Left lung (tissue), 4 donors: ENCODE measurements at regions not wholly inside any gene's neighbourhood (a gene's known extent, or its start where the extent isn't known, plus 50 kb on each side); places are given as distances from the start of the nearest gene placed in this dataset.
A peak's percentile ranks its signal among the peaks of the same experiment; 100 is the strongest.

ENCODE experiments used
- ATAC-seq: fragments of 200-7000 bp; cut with Tn5 transposase; one replicate; pipeline ENCODE4 v1.9.1; 2020; ENCODE audit warnings: moderate library complexity
- DNase-seq, 4 donors: peaks; one replicate each; pipeline ENCODE4 v3.0.0-alpha.2; 2013 to 2020
- H3K27ac ChIP-seq, 2 donors: fragments of 200-600 bp; sonication (generic) in 1 of 2; one replicate each; pipeline versions ENCODE4 v1.5.0 to v1.8.0; 2020 to 2021
- H3K27me3 ChIP-seq, 2 donors: fragments of 200-600 bp; sonication (generic) in 1 of 2; one replicate each; pipeline versions ENCODE4 v1.5.0 to v1.8.0; 2020 to 2021
- H3K36me3 ChIP-seq, 2 donors: fragments of 200-600 bp; sonication (generic) in 1 of 2; one replicate each; pipeline versions ENCODE4 v1.5.0 to v1.8.0; 2020 to 2021
- H3K4me1 ChIP-seq, 2 donors: fragments of 200-600 bp; one replicate each; pipeline ENCODE4 v1.8.0; 2021
- H3K4me3 ChIP-seq, 2 donors: fragments of 200-600 bp; sonication (generic) in 1 of 2; one replicate each; pipeline versions ENCODE4 v1.5.0 to v1.8.0; 2020 to 2021; ENCODE audit warnings: mild to moderate bottlenecking in 1 of 2
- H3K9me3 ChIP-seq, 2 donors: fragments of 200-600 bp; sonication (generic) in 1 of 2; one replicate each; pipeline versions ENCODE4 v1.5.0 to v1.8.0; 2020 to 2021
- CTCF ChIP-seq, 2 donors: fragments of 200-600 bp; sonication (generic) in 1 of 2; IDR thresholded peaks; one replicate each; pipeline versions ENCODE4 v1.5.0 to v1.8.0; 2021; ENCODE audit warnings: antibody characterized with exemption in 2 of 2
- intact Hi-C, 2 donors: fragments of 100-400 bp; cut with DNase I; formaldehyde crosslinking; loops; one replicate each; pipeline versions ENCODE4 v1.11.2 to v1.14.2; 2022
- donor health status: DM: no; HTN: yes; CAD: no.
- donor health status: DM: no; HTN: no; CAD: no.

- Histone ChIP-seq H3K9me3 (no peaks in the 10 kb centered on the region), H3K27me3 (no peaks in the 10 kb centered on the region), H3K27ac (no peak overlapping the region), H3K4me3 (no peak overlapping the region), H3K4me1 (peaks cover 0 to 6% of the 10 kb centered on the region in 2 donors), H3K36me3 (no peaks in the 10 kb centered on the region)
- no peak for TF ChIP-seq CTCF (IDR thresholded peaks at IDR 0.05)
- ATAC-seq (no peak), DNase-seq (no peak)
- intact Hi-C loops, result no loop called here
Measured at GRCh38 chr15:68518785-68519430, 59.9 kb upstream of the CORO2B start.

GRCh38 chr15:68524753-68525584 lies 53.8 kb upstream of the CORO2B start:
- H3K27me3 ChIP-seq, result no peaks in the 10 kb centered on the region
- no peaks in the 10 kb centered on the region for H3K4me1 ChIP-seq
- intact Hi-C loops, result no loop called here
- H3K36me3 ChIP-seq, result no peaks in the 10 kb centered on the region
- ATAC-seq, result peak; percentile 38
- no peak for TF ChIP-seq CTCF (IDR thresholded peaks at IDR 0.05)
- H3K4me3 ChIP-seq, result no peak overlapping the region
- no peaks in the 10 kb centered on the region for H3K9me3 ChIP-seq
- H3K27ac ChIP-seq, result no peak overlapping the region
- DNase-seq, result no peak

GRCh38 chr15:68525815-68526214 lies 53.0 kb upstream of the CORO2B start:
- no peak for TF ChIP-seq CTCF (IDR thresholded peaks at IDR 0.05)
- Histone ChIP-seq H3K27ac (no peak overlapping the region), H3K36me3 (no peaks in the 10 kb centered on the region), H3K9me3 (no peaks in the 10 kb centered on the region), H3K4me3 (no peak overlapping the region), H3K27me3 (no peaks in the 10 kb centered on the region), H3K4me1 (no peaks in the 10 kb centered on the region)
- DNase-seq, result no peak
- no peak for ATAC-seq
- intact Hi-C loops, result no loop called here

GRCh38 chr15:68526269-68526668 lies 52.5 kb upstream of the CORO2B start:
- no peak overlapping the region for H3K27ac ChIP-seq
- peaks cover 0 to 2% of the 10 kb centered on the region in 2 donors for H3K9me3 ChIP-seq
- no peak for DNase-seq
- intact Hi-C loops, result no loop called here
- ATAC-seq, result no peak
- TF ChIP-seq CTCF (IDR thresholded peaks at IDR 0.05), result no peak
- no peaks in the 10 kb centered on the region for H3K27me3 ChIP-seq
- H3K4me1 ChIP-seq, result no peaks in the 10 kb centered on the region
- no peak overlapping the region for H3K4me3 ChIP-seq
- no peaks in the 10 kb centered on the region for H3K36me3 ChIP-seq

GRCh38 chr15:68526784-68527183 lies 52.0 kb upstream of the CORO2B start:
- no peaks in the 10 kb centered on the region for H3K27me3 ChIP-seq
- H3K9me3 ChIP-seq, result peaks cover 0 to 5% of the 10 kb centered on the region in 2 donors
- no peak overlapping the region for H3K4me3 ChIP-seq
- no peaks in the 10 kb centered on the region for H3K4me1 ChIP-seq
- no peaks in the 10 kb centered on the region for H3K36me3 ChIP-seq
- no peak for TF ChIP-seq CTCF (IDR thresholded peaks at IDR 0.05)
- intact Hi-C loops, result no loop called here
- DNase-seq, result no peak
- no peak for ATAC-seq
- no peak overlapping the region for H3K27ac ChIP-seq
